Esophagus squamous epithelium (tissue), 5 donors: ENCODE measurements at regions not wholly inside any gene's neighbourhood (a gene's known extent, or its start where the extent isn't known, plus 50 kb on each side); places are given as distances from the start of the nearest gene placed in this dataset.

ENCODE experiments used
- DNase-seq: peaks from one replicate; lab custom pipeline; 2025; lab: John Stamatoyannopoulos, UW
- H3K27ac ChIP-seq, 4 donors: fragments of 200-600 bp; sonication (generic); one replicate each; pipeline ENCODE4 v1.5.1; 2016 to 2019; ENCODE audit warnings: mild to moderate bottlenecking in 1 of 4
- H3K27me3 ChIP-seq, 4 donors: fragments of 200-600 bp; sonication (generic); 1 replicate in 3 of 4; 2 replicates in 1 of 4; pipeline versions ENCODE4 v1.5.1 to v1.6.0; 2017 to 2021; ENCODE audit warnings: antibody characterized with exemption in 1 of 4
- H3K36me3 ChIP-seq, 3 donors: fragments of 200-600 bp; sonication (generic); one replicate each; pipeline ENCODE4 v1.5.1; 2016 to 2019
- H3K4me1 ChIP-seq, 3 donors: fragments of 200-600 bp; sonication (generic); one replicate each; pipeline ENCODE4 v1.5.1; 2017 to 2019
- H3K4me3 ChIP-seq, 4 donors: fragments of 200-600 bp; sonication (generic); 1 replicate in 3 of 4; 2 replicates in 1 of 4; pipeline ENCODE4 v1.5.1; 2016 to 2019; ENCODE audit warnings: mild to moderate bottlenecking in 2 of 4, moderate library complexity in 1 of 4
- H3K9me3 ChIP-seq, 3 donors: fragments of 200-600 bp; sonication (generic); one replicate each; pipeline ENCODE4 v1.5.1; 2016 to 2019
- POLR2A ChIP-seq, 4 donors: fragments of 450-650 bp; IDR thresholded peaks; one replicate each; pipeline ENCODE4 v1.6.1; 2017; ENCODE audit warnings: antibody characterized with exemption in 4 of 4, mild to moderate bottlenecking in 4 of 4, moderate library complexity in 3 of 4
- WGBS, 2 donors: methylation state at CpG; one replicate each; pipeline ENCODE4 v1.1.5; 2018; 5-methylcytosine and 5-hydroxymethylcytosine counted together
- intact Hi-C: fragments of 100-400 bp; cut with DNase I; formaldehyde crosslinking; loops from one replicate; pipeline ENCODE4 v1.15.0; 2022
- TF ChIP-seq, protein P1 (sequence below), 6 experiments: fragments of 450-650 bp in 4 of 6; fragments of 200-600 bp in 2 of 6; sonication (generic) in 2 of 6; IDR thresholded peaks; one replicate each; pipeline ENCODE4 v1.5.1; 2016 to 2019; ENCODE audit warnings: antibody characterized with exemption in 6 of 6, mild to moderate bottlenecking in 4 of 6, moderate library complexity in 4 of 6
- donor health status: DM: yes; HTN: yes; CAD: no.

DNA sequence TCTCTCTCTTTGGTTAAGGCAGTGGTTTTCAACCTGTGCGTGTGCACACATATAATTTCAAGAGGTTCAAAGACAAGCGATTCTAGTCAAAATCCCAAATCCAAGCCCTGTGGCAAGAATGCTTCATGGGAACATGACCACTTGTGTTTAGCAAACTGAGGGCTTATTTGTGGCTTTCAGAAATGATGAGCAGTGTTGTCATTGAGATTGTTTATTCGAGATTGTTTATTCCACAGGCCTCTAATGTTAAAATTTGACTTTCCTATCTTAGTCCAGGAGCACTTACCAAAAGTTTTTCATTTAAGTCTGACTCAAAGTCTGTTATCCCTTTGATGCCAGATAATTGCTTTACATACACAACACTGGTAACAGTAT lies 111.1 kb upstream of the ELL2 start:
- TF ChIP-seq, protein P1, sequence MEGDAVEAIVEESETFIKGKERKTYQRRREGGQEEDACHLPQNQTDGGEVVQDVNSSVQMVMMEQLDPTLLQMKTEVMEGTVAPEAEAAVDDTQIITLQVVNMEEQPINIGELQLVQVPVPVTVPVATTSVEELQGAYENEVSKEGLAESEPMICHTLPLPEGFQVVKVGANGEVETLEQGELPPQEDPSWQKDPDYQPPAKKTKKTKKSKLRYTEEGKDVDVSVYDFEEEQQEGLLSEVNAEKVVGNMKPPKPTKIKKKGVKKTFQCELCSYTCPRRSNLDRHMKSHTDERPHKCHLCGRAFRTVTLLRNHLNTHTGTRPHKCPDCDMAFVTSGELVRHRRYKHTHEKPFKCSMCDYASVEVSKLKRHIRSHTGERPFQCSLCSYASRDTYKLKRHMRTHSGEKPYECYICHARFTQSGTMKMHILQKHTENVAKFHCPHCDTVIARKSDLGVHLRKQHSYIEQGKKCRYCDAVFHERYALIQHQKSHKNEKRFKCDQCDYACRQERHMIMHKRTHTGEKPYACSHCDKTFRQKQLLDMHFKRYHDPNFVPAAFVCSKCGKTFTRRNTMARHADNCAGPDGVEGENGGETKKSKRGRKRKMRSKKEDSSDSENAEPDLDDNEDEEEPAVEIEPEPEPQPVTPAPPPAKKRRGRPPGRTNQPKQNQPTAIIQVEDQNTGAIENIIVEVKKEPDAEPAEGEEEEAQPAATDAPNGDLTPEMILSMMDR (IDR thresholded peaks at IDR 0.05), result no peak
- TF ChIP-seq POLR2A (IDR thresholded peaks at IDR 0.05), result no peak
- no peaks in the 10 kb centered on the region for H3K27me3 ChIP-seq
- H3K27ac ChIP-seq, result peak overlapping the region in 1 of 4 donors; percentile 43
- H3K9me3 ChIP-seq, result no peaks in the 10 kb centered on the region
- no peak for DNase-seq
- H3K4me3 ChIP-seq, result no peak overlapping the region
- H3K4me1 ChIP-seq, result peaks cover 0 to 51% (median 8%) of the 10 kb centered on the region in 3 donors
- intact Hi-C loops, result no loop called here
- no peaks in the 10 kb centered on the region for H3K36me3 ChIP-seq
- WGBS, 2 donors, result 85 to 88% methylated on average over 3 of the region's 3 CpGs

GRCh38 chr5:96072138-96072790 lies 110.6 kb upstream of the ELL2 start:
- intact Hi-C loops, result no loop called here
- no peak for DNase-seq
- Histone ChIP-seq H3K4me1 (peaks cover 0 to 56% (median 9%) of the 10 kb centered on the region in 3 donors), H3K27ac (peak overlapping the region in 1 of 4 donors; percentile 43), H3K27me3 (no peaks in the 10 kb centered on the region), H3K36me3 (no peaks in the 10 kb centered on the region), H3K9me3 (no peaks in the 10 kb centered on the region), H3K4me3 (no peak overlapping the region)
- WGBS, 2 donors, result 57% methylated on average over 4 of the region's 4 CpGs
- no peak for TF ChIP-seq POLR2A (IDR thresholded peaks at IDR 0.05)
- TF ChIP-seq, protein P1 (IDR thresholded peaks at IDR 0.05), result no peak

GRCh38 chr5:96070622-96071225 lies 109.1 kb upstream of the ELL2 start:
- DNase-seq, result no peak
- Histone ChIP-seq H3K36me3 (no peaks in the 10 kb centered on the region), H3K27ac (no peak overlapping the region), H3K9me3 (no peaks in the 10 kb centered on the region), H3K4me1 (peaks cover 5 to 60% (median 13%) of the 10 kb centered on the region in 3 donors), H3K27me3 (no peaks in the 10 kb centered on the region), H3K4me3 (no peak overlapping the region)
- 84% methylated on average over 5 of the region's 5 CpGs for WGBS, 2 donors
- TF ChIP-seq, protein P1 (IDR thresholded peaks at IDR 0.05), result no peak
- TF ChIP-seq POLR2A (IDR thresholded peaks at IDR 0.05), result no peak
- intact Hi-C loops, result no loop called here

DNA sequence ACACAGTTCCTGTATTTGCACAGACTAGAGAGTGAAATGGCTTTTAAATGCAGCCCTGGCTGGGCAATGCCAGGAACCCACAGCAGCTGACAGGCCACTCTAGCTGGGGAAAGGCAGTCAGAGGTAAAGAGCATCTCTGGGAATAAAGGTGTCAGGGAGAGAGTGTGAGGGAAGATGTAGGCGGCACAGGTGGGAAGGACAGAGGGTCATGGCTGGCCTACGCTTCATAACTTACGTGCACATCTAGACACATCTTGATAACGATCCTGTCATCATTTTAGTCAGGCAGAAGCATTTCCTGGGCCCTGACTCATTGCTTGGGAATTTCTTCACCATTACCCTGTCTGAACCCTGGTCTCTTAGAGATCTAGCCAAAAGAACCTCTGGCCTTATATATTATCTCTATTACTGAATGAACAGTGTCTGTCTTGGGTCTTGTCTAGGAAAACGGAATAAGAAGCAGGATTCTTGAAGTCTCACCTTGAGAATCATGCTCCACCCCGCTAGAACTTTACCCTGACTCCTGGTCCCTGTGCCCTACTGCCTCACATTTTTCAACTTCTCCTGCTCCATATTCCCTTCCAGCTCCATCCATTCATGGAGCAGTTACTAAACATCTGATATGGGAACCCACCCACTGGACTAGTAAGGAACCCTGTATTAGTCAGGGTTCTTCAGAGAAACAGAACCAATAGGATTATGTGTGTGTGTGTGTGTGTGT lies 106.4 kb upstream of the ELL2 start:
- Histone ChIP-seq H3K4me1 (peaks cover 8 to 64% (median 20%) of the 10 kb centered on the region in 3 donors), H3K27me3 (no peaks in the 10 kb centered on the region), H3K4me3 (no peak overlapping the region), H3K27ac (peak overlapping the region in 2 of 4 donors; percentile 7 to 33), H3K36me3 (no peaks in the 10 kb centered on the region), H3K9me3 (no peaks in the 10 kb centered on the region)
- no peak for TF ChIP-seq POLR2A (IDR thresholded peaks at IDR 0.05)
- TF ChIP-seq, protein P1 (IDR thresholded peaks at IDR 0.05), result no peak
- WGBS, 2 donors, result 34 to 58% methylated on average over 6 of the region's 6 CpGs
- intact Hi-C loops, result no loop called here
- no peak for DNase-seq

- intact Hi-C loops, result no loop called here
- no peaks in the 10 kb centered on the region for H3K36me3 ChIP-seq
- no peaks in the 10 kb centered on the region for H3K9me3 ChIP-seq
- DNase-seq, result no peak
- no peak overlapping the region for H3K4me3 ChIP-seq
- TF ChIP-seq, protein P1 (IDR thresholded peaks at IDR 0.05), result no peak
- no peak for TF ChIP-seq POLR2A (IDR thresholded peaks at IDR 0.05)
- no peaks in the 10 kb centered on the region for H3K27me3 ChIP-seq
- H3K27ac ChIP-seq, result peak overlapping the region in 1 of 4 donors; percentile 33
- WGBS, 2 donors, result 52 to 63% methylated on average over 1 of the region's 1 CpG
- H3K4me1 ChIP-seq, result peaks cover 8 to 57% (median 17%) of the 10 kb centered on the region in 3 donors
Observed at GRCh38 chr5:96067251-96067650, 105.6 kb upstream of the ELL2 start.
